Activated CD8-positive, alpha-beta memory T cell treated with anti-CD3 and anti-CD28 coated beads, Interleukin-2, amount 50 U/mL, for 1 hour (primary cell): ENCODE measurements at regions not wholly inside any gene's neighbourhood (a gene's known extent, or its start where the extent isn't known, plus 50 kb on each side); places are given as distances from the start of the nearest gene placed in this dataset.
"Not testable (repeated sequence)": the region's sequence is repeated elsewhere in the genome, so short reads cannot be mapped to it uniquely, and the experiment has no call there.

ENCODE experiments used
- DNase-seq: peaks from one replicate; pipeline ENCODE4 v3.0.0-alpha.2; 2020; ENCODE audit errors: extremely low read depth

DNA sequence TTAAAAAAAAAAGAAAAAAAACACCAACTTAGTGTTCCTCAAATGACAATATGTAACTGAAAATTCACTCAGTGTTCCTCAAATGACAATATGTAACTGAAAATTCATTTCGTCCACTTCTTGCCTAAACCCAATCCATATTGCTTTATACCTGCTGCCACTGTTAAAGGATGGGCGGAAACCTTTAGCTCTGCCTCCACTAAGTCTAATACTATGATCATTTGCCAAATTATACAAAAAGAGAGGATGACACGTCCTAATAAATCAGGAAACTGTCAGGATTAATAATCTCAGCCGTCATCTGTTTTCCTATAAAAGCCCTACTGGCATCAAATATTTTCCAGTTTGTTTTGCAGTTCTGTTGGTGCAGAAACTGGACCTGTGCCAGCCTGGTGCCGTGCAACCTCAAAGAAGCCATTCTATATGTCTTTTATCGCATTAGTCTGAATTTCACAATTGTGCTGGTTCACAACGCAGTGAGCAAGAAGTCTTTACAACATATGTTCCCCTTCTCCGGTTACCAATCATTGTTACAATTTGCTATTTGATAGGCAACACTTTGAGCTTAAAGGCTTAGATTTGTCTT, 160.4 kb upstream of the KCNH8 start:
- no peak for DNase-seq

DNA sequence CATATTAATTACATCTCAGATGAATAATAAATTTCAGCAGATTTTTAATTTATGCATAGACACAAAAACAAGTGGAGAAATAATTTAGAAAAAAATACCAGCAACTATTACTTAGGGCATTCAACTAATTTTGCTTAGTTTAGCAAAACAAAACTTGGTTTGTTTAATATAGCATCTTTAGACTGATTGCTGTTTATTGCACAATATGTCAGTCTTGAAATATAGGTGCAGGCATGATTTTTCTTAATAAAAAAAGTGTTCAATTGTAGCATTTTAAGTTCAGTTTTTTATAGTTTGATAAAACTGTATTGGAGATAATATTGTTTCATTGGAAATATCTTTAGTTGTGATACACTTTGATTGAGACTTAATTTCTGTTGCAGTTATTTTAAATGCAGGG, 161.2 kb upstream of the KCNH8 start:
- no peak for DNase-seq

DNA sequence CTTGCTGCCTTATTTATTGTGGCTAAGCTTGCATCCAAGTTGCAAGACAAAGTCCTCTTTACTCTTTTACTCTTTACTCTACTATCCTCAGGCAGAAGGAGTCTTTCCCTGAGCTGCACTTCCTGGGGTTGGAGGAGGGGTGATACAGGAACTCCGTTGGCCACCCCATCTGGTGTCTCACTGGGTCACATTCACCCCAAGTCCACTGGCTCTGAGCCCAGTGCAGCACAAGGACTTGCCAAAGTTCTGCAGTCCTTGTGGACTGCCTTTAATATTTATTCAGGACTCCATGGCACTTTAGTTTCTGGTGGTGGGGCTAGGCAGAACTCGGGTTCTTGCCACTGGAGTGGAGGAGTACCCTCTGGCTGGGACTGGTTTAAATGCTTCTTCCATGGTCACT, 165.4 kb upstream of the KCNH8 start:
- no peak for DNase-seq

DNA sequence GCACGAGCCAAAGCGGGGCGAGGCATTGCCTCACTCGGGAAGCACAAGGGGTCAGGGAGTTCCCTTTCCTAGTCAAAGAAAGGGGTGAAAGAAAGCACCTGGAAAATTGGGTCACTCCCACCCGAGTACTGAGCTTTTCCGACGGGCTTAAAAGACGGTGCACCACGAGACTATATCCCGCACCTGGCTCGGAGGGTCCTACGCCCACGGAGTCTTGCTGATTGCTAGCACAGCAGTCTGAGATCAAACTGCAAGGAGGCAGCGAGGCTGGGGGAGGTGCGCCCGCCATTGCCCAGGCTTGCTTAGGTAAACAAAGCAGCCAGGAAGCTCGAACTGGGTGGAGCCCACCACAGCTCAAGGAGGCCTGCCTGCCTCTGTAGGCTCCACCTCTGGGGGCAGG, 172.2 kb upstream of the KCNH8 start:
- DNase-seq, result not testable (repeated sequence)

DNA sequence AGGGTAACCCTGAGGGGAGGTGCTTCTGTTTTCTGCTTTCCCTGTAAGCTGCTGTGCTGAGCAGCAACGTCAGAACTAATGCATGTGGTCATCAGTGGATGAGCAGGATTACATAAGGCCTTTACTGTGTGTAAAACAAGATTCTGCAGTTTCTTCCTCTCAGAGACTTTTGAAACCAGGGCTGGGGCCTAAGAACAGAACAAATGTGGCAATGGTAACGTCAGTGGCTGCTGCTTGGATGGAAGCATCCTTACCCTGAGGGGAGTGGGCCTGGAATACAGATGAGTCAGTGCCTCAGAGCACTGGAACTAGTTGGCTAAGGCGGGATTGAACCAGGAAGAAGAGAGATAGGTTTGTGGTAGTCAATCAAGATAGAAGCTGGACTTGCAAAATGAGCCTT, 180.2 kb upstream of the KCNH8 start:
- DNase-seq, result no peak

DNA sequence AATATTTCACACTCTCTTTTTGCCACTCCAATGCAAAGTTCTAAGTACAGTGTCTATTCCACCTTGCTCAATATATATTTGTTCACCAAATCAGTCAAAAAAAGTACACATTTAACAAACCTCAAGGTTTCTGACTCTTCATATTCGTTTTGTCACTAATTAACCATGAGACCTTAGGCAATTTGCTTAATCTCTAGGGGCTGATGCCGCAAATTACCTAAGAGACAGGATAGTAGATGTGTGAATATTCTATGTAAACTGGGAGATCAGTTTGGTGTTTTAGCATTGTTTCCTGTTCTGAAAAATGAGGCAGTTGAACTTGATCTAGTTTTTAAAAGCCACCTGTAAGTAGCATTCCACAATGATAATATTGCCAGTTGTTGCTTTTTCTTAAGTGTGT, 182.5 kb upstream of the KCNH8 start:
- DNase-seq, result no peak

DNA sequence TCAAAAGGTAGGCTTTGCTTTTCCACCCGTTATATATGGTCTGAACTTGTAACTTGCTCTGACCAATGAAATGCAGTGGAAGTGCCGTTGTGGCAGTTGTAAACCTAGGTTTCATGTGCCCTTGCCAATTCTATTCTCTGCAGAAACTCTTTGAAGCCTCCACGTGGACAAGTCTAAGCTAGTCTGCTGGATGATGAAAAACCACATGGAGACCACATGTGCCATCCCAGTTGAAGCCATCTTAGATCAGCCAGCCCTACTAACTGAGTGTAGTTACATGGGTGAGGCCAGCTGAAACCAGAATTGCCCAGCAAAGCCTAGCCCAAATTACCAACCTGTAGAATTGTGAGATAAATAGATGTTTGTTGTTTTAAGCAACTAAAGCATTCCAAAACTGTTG, 183.7 kb upstream of the KCNH8 start:
- DNase-seq, result no peak

DNA sequence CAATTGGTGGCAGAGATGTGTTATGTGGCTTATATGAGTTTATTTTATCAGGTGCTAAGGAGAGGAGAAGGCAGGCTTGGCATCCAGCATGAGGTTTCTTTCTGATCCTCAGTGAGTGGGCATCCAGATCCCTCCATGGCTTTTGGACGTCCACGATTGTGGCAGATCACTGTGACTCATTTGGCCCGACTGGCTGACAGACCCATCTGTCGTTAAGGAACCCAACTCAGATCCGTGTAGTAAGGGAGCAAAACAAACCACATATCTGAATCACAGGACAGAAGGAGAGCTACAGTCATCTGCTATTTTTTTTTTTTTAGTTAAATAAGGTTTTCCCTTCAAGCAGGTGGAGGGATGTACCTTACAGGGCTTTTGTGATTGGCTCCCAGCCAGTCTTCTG, 197.0 kb upstream of the KCNH8 start:
- no peak for DNase-seq

DNA sequence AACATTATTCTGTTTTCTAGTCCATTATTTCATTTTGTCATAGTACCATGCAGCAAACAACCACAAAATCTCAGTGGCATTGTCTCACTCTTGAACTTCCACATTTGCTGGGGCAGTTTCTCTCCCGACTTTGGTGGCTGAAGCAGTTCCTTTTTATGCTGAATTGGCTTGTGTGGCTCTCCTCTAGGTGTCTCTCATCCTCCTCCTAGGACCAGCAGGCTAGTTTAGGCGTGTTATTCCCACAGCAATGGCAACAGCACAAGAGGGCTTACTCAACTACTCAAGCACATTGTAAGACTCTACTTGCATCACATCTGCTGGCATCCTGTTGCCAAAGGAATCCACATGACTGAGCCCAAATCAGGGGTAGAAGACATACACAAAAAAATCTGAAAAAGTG, 201.8 kb upstream of the KCNH8 start:
- DNase-seq, result no peak

DNA sequence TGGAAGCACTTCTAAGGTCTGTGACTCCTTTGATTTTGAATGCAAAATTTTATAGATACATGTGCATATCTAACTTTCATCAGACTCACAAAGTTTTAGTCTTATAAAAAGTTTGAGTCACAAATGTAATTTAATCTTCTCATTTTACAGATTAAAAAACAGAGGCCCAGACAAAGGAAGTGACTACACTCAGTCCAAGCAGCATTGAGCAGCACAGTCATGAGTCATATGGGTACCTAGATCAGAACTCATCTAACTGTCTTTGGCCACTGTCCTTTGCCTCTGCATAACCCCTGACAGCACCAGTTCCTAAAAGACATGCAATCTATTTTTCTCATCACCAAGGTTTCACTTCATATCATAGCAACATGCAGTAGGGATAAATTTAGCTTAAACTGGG, 210.7 kb upstream of the KCNH8 start:
- no peak for DNase-seq

DNA sequence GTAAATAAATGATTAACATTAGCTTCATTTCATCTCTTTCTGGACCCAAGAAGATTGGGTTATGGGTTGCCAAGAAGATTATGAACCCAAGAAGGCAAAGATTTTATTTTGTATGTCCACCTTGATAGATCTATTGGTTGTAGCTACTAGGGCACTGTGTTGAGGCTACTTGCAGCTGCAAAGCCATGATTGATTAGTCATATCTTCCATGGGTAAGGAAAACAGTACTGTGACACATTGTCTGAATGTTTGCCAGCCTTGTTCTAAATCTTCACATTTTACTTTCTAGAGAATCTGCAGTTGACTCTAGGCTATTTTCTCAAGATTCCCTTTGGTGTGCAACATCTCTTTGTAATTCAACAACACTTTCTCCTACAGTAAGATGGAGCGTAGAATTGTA, 229.2 kb upstream of the KCNH8 start:
- DNase-seq, result no peak

DNA sequence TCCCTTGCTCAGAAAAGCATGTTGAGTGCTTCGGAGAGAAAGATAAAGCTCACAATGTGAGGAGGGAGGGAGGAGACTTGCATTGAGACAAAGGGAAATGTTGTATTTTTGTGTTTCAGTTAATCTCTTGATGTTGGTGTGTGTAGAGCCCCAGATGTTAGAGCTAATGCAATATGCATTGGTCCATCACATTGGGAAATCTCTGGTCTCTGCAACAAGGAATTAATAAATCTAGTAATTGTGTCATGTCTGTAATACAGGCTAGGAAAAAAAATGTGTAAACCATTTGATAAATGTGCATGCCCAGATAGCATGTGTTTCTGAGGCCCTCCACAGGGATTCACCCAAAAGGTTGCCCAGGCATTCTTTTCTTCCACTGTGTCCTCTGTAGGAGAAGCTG, 230.4 kb upstream of the KCNH8 start:
- DNase-seq, result no peak

DNA sequence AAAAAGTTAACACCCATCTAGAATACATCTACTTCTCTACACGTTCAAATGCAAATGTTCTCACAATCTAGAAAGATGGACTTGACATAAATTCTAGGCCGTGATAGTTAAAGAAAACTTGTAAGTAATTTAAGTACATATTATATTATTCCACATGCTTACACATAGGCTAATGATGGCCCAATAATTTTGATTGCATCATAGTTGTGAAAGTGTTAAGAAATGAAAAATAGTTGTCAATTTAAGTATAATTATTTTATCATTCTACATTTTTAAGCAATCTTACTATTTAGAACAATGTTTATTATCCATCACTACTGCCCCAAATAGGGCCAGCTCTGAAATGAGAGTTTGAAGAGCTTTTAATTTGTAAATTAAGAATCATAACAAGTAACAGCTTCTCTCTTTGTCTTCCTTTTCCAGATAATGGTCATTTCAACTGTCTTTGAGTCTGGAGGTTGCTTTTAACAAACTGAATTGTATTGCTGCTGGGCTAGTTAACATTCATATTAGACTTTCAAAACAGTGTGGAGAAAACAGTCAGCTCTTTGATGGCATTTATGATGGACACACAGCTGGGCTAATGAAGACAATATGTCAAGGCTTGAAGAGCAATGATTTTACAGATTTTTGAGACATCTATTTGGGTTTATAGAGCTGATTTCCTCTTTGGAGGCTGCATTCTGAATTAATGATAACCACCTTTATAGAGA, 246.1 kb upstream of the KCNH8 start:
- DNase-seq, result no peak

DNA sequence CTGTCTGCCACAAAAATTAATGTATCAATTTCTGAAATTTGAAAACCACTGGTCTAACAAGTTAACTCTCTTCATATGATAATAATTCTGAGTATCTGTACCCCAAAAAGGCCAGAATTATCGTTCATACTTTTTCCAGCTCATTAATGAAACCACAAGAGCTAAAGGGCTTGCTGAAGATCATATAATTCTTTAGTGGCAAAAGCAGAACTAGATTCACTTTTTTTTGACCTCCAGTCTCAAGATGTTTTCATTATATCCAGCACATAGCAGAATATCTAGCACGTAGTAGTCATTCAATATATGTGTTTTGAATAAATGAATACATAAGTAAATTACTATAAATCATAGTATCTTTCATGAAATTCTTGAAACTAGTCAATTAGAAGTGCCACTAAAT, 246.7 kb upstream of the KCNH8 start:
- no peak for DNase-seq

DNA sequence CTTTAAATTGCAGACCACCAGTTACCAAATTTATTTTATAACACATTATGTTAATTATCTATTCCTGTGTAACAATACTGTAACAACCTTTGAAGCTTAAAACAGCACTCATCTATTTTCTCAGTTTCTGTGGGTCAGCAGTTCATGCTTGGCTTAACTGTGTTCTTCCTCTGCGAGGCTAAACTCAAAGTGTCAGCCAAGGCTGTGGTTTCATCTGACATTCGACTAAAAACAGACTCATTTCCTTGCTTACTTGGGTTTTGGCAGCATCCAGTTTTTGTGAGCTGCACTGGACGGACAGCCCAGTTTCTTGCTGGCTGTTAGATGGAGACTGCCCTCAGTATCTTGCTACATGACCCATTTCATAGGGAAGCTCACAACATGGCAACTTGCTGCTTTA, 247.3 kb upstream of the KCNH8 start:
- DNase-seq, result no peak

DNA sequence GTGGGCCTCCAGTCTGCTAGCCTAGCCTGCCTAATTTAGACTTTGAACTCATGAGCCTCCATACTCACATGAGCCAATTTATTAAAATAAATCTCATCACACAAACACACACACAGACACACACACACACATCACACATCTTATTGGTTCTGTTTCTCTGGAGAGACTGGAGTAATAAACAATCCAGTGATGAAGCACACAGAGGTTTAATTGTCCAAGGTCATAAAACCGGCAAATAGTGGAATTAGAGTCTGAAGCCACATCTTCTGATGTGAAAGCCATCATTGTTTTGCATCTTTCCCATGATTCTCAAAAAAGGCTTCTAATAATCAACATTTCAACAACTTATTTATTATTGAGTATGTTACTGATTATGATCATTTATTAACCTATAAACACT, 249.4 kb upstream of the KCNH8 start:
- DNase-seq, result no peak

DNA sequence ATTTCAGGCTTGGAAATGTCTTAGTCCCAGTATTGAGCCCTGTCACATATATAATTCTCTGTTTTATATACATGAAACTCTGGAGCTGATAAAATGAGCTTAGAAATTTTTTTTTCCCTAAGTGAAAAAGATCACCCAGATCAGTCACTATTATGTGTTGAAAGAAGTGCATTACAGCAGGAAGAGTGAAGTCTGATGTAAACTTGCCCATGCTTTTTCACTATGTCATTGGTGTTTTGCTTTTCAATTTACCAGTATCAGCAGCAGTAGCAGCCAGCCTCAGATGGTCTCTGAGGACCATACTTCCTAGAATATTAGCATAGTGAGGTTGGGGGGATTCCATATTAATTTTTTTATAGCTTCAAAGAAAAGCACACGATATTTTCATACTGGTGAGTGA, 255.6 kb upstream of the KCNH8 start:
- DNase-seq, result no peak

DNA sequence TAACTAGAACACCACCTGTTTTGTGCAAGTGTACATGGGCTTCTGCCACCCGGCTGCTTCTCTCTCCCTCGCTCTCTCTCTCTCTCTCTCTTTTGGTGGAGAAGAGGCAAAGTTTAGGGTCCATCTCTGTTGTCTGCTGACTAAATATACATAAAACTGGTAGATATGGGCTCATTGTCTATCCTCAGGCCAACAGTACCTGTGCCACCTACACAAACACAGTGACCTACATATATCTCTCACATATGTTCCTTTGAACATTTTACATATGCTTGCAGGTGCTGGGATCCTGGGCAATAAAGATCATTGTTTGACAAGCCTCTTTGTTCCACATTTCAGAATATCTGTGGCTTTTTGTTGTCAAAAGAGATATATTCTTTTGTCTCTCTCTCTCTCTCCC, 256.3 kb upstream of the KCNH8 start:
- DNase-seq, result no peak

DNA sequence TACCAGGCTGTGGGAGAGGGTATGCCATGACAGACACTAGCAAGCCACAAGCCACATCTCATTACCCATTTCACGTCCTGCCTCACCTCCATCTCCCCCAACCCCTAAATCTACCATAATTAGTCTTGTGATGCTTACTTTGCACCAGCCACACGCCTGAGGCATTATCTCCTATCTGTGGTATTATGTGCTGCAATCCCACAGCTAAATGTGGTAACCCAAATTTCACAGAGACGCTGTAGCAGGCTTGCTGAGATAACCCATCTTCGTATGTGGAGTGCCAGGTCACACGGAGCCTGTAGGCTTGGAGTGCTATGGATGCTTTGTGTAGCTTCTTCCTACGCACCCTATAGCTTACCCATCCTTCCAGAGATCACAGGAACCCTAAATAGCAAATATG, 256.7 kb upstream of the KCNH8 start:
- DNase-seq, result no peak

DNA sequence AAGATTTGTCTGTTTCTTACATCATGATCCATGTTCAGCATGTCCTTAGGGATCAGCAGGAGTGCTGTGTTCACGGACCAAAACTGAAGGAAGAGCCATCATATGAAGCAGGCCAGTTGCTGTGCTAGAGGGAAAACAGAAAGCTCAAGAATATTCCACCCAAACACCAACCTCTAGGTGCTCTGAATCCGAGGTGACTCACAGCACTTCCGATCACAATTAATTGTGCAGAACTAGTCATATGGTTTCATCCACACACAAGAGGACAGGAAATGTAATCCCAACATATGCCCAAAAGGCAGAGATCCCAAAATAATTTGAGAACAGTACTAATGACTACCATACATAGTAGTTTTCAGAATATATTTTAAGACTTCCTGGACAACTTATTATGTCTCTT, 257.9 kb upstream of the KCNH8 start:
- DNase-seq, result no peak

DNA sequence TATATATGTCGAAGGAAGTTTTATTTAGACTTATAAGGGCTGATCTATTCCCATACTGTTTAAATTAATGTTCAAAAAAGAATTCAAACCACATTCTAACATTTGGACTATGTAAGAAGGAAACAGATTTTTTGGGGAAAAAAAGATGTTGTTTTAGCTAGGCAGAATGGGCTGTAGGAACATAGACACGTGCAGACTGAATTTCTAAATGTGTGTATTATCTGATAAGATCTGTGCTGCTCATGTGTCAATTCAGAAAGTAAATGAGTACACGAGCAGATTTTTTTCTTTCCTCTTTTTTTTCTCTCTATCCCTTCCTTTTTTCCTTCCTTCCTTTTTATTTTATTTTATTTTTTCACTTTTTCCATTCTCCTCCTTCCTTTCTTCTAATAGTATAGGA, 259.5 kb upstream of the KCNH8 start:
- DNase-seq, result no peak

DNA sequence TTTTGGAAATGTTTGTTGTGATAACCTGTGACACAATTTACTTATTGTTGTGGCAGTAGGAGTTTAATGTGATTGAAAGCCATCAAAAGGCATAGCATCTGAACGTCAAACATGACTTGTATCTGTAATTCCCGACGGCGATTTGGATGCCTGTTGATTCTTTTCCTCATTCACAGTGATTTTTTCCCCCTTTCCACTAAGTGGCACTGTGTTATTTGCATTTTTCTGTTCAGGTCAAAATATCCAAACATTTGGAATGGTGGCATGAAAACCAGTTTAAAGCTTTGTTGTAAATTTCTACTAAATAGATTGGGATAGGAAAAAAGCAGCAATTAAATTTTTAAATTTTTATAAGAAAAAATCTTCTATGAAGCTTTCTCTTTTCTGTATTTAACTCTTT, 259.9 kb upstream of the KCNH8 start:
- no peak for DNase-seq

DNA sequence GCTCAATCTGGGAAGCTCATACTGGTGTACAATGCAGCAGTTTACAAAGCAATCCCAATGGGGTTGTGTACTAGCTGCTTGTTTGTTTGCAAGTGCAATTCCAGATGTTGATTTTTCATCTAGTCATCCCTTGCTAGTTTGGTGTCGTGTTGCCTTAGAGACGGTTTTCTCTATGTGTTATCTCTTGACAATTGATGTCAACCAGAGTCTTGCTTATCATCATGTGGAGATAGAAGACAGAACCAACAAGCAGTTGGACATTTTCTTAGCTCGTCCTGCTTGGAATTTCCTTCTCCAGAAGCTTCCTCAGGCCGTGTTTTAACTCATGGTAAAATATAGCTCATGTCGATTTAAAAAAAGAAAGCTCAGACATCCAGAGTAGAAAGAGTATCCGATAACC, 262.0 kb upstream of the KCNH8 start:
- no peak for DNase-seq

DNA sequence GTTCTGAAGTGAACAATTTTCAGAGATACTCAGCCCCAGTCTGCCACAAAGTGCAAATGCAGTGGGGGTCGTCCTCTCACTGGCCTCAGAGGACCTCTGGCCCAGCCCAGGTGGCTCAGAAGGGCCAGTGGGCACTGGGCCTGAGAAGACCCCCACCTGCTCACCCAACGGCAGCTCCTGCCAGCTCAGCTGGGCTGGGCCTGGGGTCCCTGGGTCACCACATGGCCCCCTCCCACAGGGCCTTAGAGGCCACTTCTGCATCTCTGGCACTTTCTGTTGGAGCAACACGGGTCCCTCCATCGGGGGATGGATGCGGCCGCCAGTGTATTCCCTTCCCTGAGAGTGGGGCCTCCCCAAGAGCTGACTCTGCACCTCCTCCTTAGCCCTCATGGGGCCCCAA, 262.7 kb upstream of the KCNH8 start:
- no peak for DNase-seq
